Femur (tissue), 1 donor: ENCODE measurements at regions not wholly inside any gene's neighbourhood (a gene's known extent, or its start where the extent isn't known, plus 50 kb on each side); places are given as distances from the start of the nearest gene placed in this dataset.
"Not testable (repeated sequence)": the region's sequence is repeated elsewhere in the genome, so short reads cannot be mapped to it uniquely, and the experiment has no call there.

Experiments
- DNase-seq: peaks from one replicate; pipeline ENCODE4 v3.0.0-alpha.2; 2017

DNA sequence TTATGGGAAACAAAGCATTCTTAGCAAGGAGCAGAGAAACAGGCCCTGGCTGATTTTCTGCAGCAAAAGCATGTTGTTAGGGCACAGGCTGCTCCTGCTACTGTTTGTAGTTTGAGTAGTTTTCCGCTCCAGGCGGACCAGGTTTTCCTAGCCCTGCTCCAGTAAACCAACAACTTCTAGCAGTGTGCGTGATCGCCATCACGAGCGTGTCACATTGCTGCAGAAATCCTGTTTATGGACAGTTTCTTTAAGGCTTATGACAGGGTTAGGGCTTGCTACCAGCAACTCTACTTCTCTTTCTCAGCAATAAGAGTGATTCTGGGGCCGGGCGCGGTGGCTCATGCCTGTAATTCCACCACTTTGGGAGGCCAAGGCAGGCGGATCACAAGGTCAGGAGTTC lies 803.9 kb upstream of the CDH10 start:
- no peak for DNase-seq

DNA sequence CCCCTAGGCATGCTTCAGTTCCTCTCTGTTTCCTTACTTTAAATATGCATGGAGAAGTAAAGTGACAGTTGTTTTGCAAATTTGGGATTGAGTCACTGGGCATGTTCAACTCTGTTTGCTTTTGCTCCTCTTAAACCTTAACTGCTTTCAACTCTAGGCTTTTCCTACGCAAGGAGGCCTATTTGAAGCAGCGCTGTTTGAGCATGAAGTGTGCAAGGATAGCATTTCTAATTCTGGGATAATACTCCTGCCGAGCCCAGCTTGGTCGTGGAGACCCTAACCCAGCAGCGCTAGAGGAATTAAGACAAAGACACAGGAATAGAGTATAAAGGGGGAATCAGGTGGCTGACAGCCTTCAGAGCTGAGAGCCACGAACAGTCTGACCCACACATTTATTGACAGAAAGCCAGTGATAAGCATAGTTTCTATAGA lies 803.4 kb upstream of the CDH10 start:
- no peak for DNase-seq

- not testable (repeated sequence) for DNase-seq
Observed at GRCh38 chr5:25446061-25446420, 801.3 kb upstream of the CDH10 start.

DNA sequence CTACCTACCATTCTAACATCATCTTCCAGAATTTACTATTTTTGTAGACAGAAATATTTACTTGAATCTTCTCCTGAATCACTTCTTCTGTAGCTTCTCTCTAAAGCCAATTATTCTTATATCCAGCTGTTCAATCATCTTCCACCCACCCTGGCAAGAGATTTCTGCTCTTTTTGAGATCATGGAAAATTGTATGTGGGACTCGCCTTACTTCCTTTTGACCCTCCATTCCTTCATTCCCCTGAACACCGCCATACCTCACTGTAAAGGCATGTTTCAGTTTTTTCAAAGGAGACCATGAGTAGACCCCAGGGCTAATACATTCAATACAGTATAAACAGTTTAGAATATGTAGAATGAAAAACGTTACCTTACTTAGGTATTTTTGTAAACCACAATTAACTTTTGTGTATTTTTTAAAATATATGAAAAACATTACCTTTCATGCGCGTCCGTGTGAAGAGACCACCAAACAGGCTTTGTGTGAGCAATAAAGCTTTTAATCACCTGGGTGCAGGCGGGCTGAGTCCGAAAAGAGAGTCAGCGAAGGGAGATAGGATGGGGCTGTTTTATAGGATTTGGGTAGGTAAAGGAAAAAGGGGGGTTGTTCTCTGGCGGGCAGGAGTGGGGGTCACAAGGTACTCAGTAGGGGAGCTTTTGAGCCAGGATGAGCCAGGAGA lies 800.7 kb upstream of the CDH10 start:
- not testable (repeated sequence) for DNase-seq

DNA sequence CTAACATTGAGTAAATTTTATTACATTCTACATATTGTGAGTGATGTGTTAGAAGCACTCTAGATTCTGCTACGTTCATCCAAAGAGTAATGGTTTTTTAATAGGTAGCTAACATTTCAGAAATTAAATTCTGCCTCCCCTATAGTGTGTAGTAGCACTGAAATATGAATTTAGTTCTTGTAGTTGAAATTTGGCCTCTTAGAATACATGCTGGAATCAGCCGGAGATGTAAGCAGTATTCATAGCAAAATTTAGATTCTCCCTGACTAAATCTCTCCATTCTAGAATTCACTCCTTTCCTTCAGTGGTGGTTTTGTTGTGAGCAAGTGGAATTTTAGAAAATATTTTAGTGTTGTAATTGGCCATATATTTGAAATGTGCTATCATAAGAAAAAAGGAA lies 799.9 kb upstream of the CDH10 start:
- DNase-seq: no peak

DNA sequence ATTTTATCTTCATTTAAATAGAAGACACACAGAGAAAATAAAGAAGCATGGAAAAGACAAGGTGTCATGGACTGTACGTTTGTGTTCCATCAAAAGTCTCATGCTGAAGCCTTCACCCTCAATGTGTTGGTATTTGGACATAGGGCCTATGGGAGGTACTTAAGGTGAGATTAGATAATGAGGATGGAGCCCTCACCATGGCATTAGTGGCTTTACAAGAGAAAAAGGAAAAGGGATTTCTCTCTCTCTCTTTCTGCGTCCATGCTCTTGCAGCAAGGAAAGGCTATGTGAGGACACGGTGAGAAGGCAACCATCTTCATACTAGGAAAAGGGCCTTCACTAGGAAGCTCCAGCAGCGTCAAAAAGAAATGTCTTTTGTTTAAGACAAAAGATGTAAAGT lies 797.0 kb upstream of the CDH10 start:
- DNase-seq: no peak

GRCh38 chr5:25439025-25439424 lies 794.2 kb upstream of the CDH10 start:
- DNase-seq: no peak

DNA sequence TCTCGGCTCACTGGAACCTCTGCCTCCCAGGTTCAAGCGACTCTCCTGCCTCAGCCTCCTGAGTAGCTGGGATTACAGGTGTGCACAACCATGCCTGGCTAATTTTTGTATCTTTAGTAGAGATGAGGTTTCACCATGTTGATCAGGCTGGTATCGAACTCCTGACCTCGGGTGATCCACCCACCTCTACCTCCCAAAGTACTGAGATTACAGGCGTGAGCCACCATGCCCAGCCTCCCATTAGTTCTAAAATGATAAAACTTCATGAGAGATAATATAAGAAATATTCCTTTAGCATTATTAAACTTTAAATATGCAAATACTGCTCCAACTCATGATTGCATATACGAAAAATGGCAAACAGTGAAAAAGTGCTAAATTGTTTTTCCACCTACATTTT lies 793.6 kb upstream of the CDH10 start:
- not testable (repeated sequence) for DNase-seq

DNA sequence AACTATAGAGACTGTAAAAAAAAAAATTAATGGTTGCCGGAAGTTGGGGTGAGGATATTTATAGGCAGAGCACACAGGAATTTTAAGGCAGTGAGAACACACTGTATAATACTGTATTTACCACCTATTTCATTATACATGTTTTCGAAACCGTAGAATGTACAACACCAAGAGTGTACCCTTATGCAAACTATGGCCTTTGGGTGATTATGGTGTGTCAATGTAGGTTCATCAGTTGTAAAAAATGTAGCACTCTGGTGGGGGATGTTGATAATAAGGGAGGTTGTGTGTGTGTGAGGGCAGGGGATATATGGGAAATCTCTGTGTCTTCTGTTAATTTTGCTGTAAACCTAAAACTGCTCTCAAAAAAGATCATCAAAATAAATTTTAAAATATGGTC lies 791.7 kb upstream of the CDH10 start:
- DNase-seq: no peak

DNA sequence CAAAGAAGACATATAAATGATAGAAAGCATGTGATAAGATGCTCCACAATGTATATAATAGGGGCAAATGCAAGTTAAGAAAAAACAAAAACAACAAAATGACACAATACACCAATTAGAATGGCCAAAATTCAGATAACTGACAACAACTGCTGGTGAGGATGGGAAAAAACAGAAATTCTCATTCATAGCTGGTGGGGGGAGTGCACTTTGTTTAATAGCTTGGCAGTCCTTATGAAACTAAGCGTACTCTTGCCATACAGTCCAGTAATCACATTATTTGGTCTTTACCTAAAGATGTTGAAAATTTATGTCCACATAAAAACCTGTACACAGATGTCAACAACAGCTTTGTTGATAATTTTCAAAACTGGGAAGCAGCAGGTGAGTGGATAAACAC lies 791.1 kb upstream of the CDH10 start:
- DNase-seq: no peak

GRCh38 chr5:25427240-25427639 lies 782.5 kb upstream of the CDH10 start:
- no peak for DNase-seq

GRCh38 chr5:25423271-25423670 lies 778.5 kb upstream of the CDH10 start:
- DNase-seq: no peak

DNA sequence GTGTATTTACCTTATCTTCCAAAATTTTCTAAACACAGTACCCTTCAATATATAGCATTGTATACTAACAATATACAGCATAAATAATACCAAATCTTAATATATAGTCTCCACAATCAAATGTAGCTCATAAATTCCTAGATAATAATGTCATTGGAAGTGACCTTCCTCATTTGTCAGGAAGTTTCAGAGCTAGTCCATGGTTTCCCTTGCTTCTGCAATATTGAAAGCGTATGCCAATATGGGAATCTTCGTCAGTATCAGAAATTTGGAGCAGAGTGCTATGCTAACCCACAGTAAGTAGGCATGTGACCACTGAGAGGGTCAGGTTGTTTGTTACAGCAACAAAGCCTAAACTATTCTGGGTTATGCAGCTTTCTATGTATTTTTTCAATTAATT lies 774.9 kb upstream of the CDH10 start:
- no peak for DNase-seq

DNA sequence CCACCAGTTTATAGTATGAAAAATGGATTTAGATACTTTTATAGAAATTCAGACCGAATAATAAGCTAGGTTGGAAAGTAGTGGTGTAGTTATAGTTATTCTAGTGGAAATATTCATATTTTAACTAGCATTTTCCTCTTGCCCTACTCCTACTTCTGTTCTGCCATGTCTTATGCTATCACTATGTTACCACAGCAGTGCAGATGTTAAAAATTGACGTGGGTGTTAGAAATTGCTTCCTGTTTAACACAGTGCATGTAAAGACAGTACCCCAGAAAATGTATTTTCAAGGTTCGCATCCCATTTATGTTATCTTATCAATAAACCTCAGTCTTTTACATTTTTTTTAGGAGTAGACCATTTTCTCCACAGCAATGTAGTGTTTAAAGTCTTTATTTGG lies 774.2 kb upstream of the CDH10 start:
- DNase-seq: no peak

DNA sequence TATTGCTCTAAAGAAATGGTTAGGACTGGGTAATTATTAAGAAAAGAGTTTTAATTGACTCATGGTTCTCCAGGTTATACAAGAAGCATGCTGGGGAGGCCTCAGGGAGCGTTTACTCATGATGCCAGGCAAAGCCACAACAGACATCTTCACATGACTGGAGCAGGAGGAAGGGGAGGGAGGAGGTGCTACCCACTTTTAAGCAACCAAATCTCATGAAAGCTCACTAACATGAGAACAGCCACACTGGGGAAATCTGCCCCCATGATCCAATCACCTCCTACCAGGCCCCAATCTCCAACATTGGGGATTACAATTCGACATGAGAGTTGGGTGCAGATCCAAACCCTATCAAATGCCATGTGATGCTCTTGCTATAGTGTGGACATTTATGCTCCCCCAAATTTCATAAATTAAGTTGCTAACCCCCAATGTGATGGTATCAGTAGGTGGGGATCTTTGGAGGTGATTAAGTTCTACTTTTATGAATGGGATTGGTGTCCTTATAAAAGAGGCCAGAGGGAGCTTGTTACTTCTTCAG lies 773.6 kb upstream of the CDH10 start:
- DNase-seq: no peak

DNA sequence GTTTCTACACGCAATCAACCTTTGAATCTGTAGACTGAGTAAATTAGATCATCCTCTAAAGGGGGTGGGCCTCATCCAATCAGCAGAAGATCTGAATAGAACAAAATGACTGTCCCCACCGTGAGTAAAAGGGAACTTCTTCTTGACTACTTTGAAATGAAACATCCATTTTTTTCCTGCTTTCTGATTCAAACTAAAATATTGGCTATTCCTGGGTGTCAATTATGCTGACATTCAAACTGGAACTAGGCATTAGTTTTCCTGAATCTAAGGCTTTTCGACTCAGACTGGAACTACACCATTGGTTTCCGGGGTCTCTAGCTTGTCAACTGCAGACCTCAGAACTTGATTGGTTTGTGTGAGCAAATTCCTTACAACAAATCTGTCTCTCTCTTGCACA lies 772.2 kb upstream of the CDH10 start:
- no peak for DNase-seq

DNA sequence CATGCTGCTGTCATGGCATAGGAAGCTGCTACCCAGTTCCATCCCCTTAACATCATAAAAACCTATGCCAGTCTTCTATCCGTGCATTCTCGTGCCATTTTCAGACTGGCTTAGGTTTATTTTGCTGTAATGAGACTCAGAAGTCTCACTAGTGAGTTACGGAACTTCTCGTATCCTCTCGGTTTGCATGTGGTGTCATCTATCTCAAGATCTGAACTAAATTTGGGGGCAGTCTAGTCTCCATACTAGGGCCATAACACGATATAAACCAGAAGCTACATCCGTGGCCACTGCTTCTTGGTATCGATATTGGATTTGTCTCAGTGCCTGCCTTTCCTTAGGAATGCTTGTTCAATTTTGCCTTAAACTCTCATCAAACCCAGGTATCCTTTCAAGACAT lies 771.2 kb upstream of the CDH10 start:
- DNase-seq: no peak

DNA sequence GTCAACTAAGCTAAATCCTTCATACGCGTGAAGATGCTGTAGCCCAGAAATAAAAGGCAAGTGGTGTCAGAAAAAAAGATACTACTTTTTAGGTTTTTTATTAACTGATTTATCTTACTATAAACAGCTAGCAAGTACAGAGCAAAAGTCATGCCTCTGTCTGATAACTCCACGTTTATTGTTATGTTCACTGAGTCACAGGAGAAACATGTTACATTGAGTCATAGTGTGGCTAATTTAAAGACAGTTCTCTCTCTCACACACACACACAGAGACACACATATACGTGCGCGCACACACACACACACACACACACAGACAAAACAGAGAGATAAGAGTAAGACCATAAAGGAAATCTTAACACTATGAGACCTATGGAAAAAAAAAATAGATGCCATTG lies 770.0 kb upstream of the CDH10 start:
- no peak for DNase-seq

GRCh38 chr5:25412116-25412661 lies 767.4 kb upstream of the CDH10 start:
- DNase-seq: no peak

DNA sequence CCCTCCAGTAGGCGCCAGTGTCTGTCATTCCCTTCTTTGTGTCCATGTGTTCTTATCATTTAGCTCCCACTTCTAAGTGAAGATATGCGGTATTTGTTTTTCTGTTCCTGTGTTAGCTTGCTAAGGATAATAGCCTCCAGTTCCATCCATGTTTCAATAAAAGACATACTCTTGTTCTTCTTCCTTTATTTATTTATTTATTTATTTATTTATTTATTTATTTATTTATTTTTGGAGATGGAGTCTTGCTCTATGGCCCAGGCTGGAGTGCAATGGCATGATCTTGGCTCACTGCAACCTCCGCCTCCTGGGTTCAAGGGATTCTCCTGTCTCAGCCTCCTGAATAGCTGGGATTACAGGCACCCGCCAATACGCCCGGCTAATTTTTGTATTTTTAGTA lies 762.6 kb upstream of the CDH10 start:
- DNase-seq: not testable (repeated sequence)

DNA sequence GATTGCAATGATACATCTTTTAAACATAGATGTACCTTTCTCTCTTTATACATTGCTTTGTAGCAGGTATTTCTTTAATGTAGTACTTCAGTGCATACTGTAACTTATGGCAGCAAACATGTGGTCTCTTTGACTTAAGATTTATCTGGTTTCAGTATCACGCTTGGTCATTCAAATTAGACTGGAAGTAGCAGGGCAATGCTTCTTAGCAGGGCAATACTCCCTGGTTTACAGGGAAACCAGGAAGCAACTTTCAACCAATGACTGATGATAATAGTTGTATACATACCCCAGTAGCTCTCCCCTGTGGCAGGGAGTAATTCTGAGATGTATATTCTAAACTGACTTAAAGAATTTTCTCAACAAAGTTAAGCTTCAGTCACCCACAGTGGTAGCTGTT lies 761.1 kb upstream of the CDH10 start:
- DNase-seq: no peak

GRCh38 chr5:25399878-25400480 lies 755.2 kb upstream of the CDH10 start:
- DNase-seq: no peak

DNA sequence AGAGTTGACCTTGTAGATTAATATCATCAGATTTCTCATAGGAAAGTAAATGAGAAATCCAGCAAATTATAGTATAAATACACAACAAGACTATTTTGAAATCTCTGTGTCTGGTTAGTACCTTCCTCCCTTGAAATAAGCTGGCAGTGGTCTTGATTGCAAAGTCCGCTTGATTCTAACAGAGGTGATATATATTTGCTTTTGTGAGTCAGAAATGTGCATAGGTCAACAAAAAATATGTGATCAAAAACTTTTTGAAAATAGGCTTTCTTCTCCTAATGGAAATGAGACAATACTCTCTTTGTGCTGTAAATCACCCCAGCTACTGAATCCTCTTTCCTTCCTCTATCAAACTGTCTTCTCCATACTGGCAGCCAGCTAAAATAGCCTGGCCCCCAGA lies 749.2 kb upstream of the CDH10 start:
- DNase-seq: no peak

DNA sequence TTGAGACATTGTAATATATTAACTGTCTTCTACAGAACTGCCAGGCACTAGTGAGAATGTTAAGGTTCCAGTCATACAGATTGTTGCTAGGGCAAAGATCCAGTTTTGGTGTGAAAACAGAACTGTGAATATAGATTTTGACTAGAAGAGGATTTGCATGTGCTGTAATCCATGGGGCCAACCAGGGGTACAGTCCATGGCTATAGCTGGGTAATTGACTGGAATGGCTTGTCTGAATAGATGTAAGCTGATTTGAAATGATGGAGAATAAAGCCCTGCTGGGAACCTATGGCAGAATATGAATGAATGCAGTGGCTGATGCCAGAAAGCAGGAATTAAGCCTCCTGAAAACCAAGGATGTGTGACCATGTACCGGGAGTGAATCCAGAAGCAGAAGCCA lies 748.5 kb upstream of the CDH10 start:
- no peak for DNase-seq

DNA sequence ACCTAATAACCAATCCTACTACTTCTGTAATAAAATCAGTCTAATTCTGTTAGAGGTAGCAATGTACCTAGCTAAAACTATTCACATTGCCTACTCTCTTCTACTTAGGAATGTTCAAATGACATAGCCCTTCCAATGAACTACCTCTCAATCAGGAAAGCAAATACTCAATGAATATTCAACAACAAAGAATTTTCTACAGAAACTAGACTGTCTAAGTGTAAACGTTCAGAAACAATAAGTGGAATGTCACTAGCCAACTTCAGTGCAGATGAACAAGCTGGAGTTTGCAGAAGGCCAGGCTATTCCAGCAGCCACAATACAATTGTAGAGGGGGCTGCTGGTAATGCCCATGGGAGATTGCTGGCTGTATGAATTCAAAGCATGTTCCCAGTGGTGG lies 743.2 kb upstream of the CDH10 start:
- DNase-seq: no peak
